ENCODE measurements at regions not wholly inside any gene's neighbourhood (a gene's known extent, or its start where the extent isn't known, plus 50 kb on each side); places are given as distances from the start of the nearest gene placed in this dataset.
"Not testable (repeated sequence)": the region's sequence is repeated elsewhere in the genome, so short reads cannot be mapped to it uniquely, and the experiment has no call there.

DNA sequence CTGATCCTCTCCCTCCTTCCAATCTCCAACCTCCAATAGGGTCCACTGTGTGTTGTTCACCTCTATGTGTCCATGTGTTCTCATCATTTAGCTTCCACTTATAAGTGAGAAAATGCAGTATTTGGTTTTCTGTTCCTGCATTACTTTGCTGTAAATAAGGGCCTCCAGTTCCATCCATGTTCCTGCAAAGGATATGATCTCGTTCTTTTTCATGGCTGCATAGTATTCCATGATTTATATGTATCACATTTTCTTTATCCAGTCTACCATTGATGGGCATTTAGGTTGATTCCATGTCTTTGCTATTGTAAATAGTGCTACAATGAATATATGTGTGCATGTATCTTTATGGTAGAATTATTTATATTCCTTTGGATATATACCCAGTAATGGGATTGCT, 123.2 kb upstream of the BMAL1 start:
- POLR2A ChIA-PET; ATAC-seq; H3K27ac ChIP-seq (ENCODE audit: extremely low read depth, low read depth, low read length); H3K27me3 ChIP-seq (ENCODE audit: control insufficient read depth in 2 of 2, insufficient read depth in 2 of 2, low read length in 2 of 2); H3K36me3 ChIP-seq (ENCODE audit: control insufficient read depth, insufficient read depth, low read length); H4K20me1 ChIP-seq (replicated peaks; ENCODE audit: control insufficient read depth, insufficient read depth, low read length); H3K4me1 ChIP-seq (replicated peaks in 1 of 2; ENCODE audit: control insufficient read depth in 2 of 2, insufficient read depth in 2 of 2, low read length in 2 of 2); H3K9me3 ChIP-seq (replicated peaks; ENCODE audit: control insufficient read depth, insufficient read depth, low read depth, low read length); H3K9ac ChIP-seq (ENCODE audit: insufficient read depth in 1 of 2, low read depth in 2 of 2, low read length in 2 of 2); in situ Hi-C loops (cut with MboI); intact Hi-C loops (cut with micrococcal nuclease); H2AFZ ChIP-seq (ENCODE audit: low read depth, low read length); DNase-seq (ENCODE audit: extremely low read depth in 1 of 4, low spot score in 3 of 4); H3K4me3 ChIP-seq; CTCF ChIA-PET (ENCODE audit: low intra/inter-chr PET ratio); BruUV-seq (replicated peaks); H3K79me2 ChIP-seq (ENCODE audit: control insufficient read depth, insufficient read depth, low read length); H3K9me1 ChIP-seq (ENCODE audit: control insufficient read depth, insufficient read depth, low read length); FAIRE-seq; H3K4me2 ChIP-seq (ENCODE audit: insufficient read depth, low read length): not testable (repeated sequence)
- TF ChIP-seq BCOR (IDR thresholded peaks at IDR 0.05) (0 out of 2 replicates have a peak, but pooled peaks have one; percentile 10), KDM1A (IDR thresholded peaks at IDR 0.05) (peak; percentile 12; a peak in 1 of 4 replicates), RBM25 (IDR thresholded peaks at IDR 0.05; ENCODE audit: low read depth, low read length, severe bottlenecking) (peak; percentile 57), ZNF146 (CRISPR knock-in tag; IDR thresholded peaks at IDR 0.05; ENCODE audit: unreplicated experiment) (peak; percentile 98)
- WGBS (ENCODE audit: insufficient coverage, low coverage, missing lambda C conversion rate) = 0% methylated on average over 1 of the region's 1 CpG

DNA sequence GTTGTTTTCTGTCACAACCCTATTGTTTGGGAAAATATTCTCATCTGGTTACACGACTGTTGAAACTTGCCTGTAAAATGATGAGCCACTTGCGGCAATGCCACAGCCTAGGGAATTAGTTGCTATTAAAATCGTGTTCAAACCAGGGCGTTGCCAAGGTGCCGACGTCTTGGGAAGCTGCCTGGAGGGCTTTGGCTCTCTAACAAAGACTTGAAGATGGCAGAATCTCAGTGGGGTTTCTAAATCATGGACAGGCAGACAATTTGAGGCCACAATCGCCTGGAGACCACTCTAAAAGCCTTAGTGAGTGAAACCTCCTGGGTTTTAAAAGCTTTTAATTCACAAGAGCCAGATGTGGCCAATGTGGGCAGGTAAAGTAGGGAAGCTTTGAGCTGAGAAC, 117.2 kb upstream of the BMAL1 start:
- POLR2A ChIA-PET = interaction anchor here (0.7 to 0.8 kb wide), 2 partner anchors 126 to 772 kb away, joined by 3 read pairs; no protein-coding TSS in a partner anchor
- intact Hi-C loops (cut with micrococcal nuclease) (no loop called here), in situ Hi-C loops (cut with MboI) (no loop called here)
- no peak for TF ChIP-seq ZNF57 (CRISPR knock-in tag; IDR thresholded peaks at IDR 0.05)
- TF ChIP-seq POLR2AphosphoS2 (IDR thresholded peaks at IDR 0.05; ENCODE audit: low read length) = no peak
- no peak for TF ChIP-seq ZNF23 (CRISPR knock-in tag; IDR thresholded peaks at IDR 0.05)
- no peak for TF ChIP-seq ZNF224 (CRISPR knock-in tag; IDR thresholded peaks at IDR 0.05)
- no peak for TF ChIP-seq MED1 (CRISPR knock-in tag; IDR thresholded peaks at IDR 0.05; ENCODE audit: borderline replicate concordance)

More for the DNA sequence above, 117.2 kb upstream of the BMAL1 start:
- H4K20me1 ChIP-seq (replicated peaks; ENCODE audit: control insufficient read depth, insufficient read depth, low read length) = no peaks in the 10 kb centered on the region
- H3K27ac ChIP-seq (ENCODE audit: extremely low read depth, low read depth, low read length) = no peak overlapping the region
- no peaks in the 10 kb centered on the region for H3K9me3 ChIP-seq (replicated peaks; ENCODE audit: control insufficient read depth, insufficient read depth, low read depth, low read length)
- H3K27me3 ChIP-seq (ENCODE audit: control insufficient read depth in 2 of 2, insufficient read depth in 2 of 2, low read length in 2 of 2) = peaks cover 10 to 16% of the 10 kb centered on the region in 2 experiments
- BruUV-seq (replicated peaks) = no TSS peak
- H3K79me2 ChIP-seq (ENCODE audit: control insufficient read depth, insufficient read depth, low read length) = no peaks in the 10 kb centered on the region
- 3% methylated on average over 7 of the region's 7 CpGs for WGBS (ENCODE audit: insufficient coverage, low coverage, missing lambda C conversion rate)
- no peak overlapping the region for H3K4me3 ChIP-seq
- no peak overlapping the region for H3K9ac ChIP-seq (ENCODE audit: insufficient read depth in 1 of 2, low read depth in 2 of 2, low read length in 2 of 2)
- DNase-seq (ENCODE audit: extremely low read depth in 1 of 4, low spot score in 3 of 4) = no peak
- CTCF ChIA-PET (ENCODE audit: low intra/inter-chr PET ratio) = no interaction called here
- no peaks in the 10 kb centered on the region for H3K36me3 ChIP-seq (ENCODE audit: control insufficient read depth, insufficient read depth, low read length)
- no peaks in the 10 kb centered on the region for H3K4me1 ChIP-seq (replicated peaks in 1 of 2; ENCODE audit: control insufficient read depth in 2 of 2, insufficient read depth in 2 of 2, low read length in 2 of 2)
- H3K4me2 ChIP-seq (ENCODE audit: insufficient read depth, low read length) = no peak overlapping the region
- no peak for FAIRE-seq
- H2AFZ ChIP-seq (ENCODE audit: low read depth, low read length) = no peak overlapping the region
- no peaks in the 10 kb centered on the region for H3K9me1 ChIP-seq (ENCODE audit: control insufficient read depth, insufficient read depth, low read length)
- no peak for ATAC-seq
